ENCODE measurements at regions not wholly inside any gene's neighbourhood (a gene's known extent, or its start where the extent isn't known, plus 50 kb on each side); places are given as distances from the start of the nearest gene placed in this dataset.

DNA sequence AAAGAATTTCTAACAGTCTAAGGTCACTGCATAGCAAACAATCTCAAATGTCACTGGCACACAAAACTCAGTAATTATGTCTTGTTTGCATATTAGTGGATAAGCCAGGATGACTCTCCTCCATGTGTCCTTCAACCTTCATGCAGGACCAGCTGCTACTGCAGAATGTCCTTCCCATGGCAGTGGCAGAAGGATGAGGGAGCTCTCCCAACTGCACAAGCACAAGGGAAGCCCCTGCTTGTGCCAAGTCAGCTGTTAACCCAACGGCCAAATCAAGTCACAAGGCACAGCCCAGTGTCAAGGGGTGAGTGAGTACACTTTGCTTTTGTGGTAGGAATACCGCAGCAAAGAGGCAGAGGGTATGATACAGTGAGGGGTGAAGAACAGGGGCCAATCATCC is 59.3 kb upstream of the VWC2 start:
- Histone ChIP-seq H3K4me1 (no peaks in the 10 kb centered on the region), H3K36me3 (ENCODE audit: insufficient read depth in 1 of 2, low read depth in 1 of 2) (no peaks in the 10 kb centered on the region), H3K9me3 (no peaks in the 10 kb centered on the region), H3K27ac (no peak overlapping the region), H3K4me3 (no peak overlapping the region), H3K27me3 (ENCODE audit: insufficient read depth in 3 of 3, low read length in 2 of 3) (no peaks in the 10 kb centered on the region)
- DNase-seq (no peak), ATAC-seq (no peak)
- TF ChIP-seq, protein P1, sequence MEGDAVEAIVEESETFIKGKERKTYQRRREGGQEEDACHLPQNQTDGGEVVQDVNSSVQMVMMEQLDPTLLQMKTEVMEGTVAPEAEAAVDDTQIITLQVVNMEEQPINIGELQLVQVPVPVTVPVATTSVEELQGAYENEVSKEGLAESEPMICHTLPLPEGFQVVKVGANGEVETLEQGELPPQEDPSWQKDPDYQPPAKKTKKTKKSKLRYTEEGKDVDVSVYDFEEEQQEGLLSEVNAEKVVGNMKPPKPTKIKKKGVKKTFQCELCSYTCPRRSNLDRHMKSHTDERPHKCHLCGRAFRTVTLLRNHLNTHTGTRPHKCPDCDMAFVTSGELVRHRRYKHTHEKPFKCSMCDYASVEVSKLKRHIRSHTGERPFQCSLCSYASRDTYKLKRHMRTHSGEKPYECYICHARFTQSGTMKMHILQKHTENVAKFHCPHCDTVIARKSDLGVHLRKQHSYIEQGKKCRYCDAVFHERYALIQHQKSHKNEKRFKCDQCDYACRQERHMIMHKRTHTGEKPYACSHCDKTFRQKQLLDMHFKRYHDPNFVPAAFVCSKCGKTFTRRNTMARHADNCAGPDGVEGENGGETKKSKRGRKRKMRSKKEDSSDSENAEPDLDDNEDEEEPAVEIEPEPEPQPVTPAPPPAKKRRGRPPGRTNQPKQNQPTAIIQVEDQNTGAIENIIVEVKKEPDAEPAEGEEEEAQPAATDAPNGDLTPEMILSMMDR (IDR thresholded peaks at IDR 0.05), result no peak
- intact Hi-C loops (cut with DNase I), result no loop called here
- WGBS, 3 donors, result 30 to 49% (median 37%) methylated on average over 2 of the region's 2 CpGs

DNA sequence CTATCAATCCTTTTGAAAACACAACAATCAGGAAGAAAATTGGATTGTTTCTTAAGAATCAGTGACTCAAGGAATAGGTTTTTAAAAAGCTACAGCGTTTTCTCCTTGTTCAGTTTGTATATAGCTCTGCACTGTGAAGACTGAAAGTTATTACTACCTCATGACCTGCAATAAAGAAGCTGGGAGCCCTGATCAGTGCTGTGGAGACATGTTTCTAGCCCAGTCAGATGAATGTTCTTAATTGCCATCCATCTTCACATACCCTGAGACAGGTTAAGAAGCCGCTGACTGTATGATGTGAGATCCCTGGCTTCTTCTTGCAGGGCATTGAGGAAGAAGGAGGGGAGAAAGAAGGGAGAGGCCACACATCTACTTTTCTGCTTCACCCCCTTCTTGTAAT is 58.0 kb upstream of the VWC2 start:
- DNase-seq, result no peak
- H3K9me3 ChIP-seq, result no peaks in the 10 kb centered on the region
- no peaks in the 10 kb centered on the region for H3K4me1 ChIP-seq
- TF ChIP-seq, protein P1 (IDR thresholded peaks at IDR 0.05), result no peak
- intact Hi-C loops (cut with DNase I), result no loop called here
- no peak for ATAC-seq
- H3K27me3 ChIP-seq (ENCODE audit: insufficient read depth in 3 of 3, low read length in 2 of 3), result no peaks in the 10 kb centered on the region
- no peak overlapping the region for H3K27ac ChIP-seq
- H3K4me3 ChIP-seq, result no peak overlapping the region
- H3K36me3 ChIP-seq (ENCODE audit: insufficient read depth in 1 of 2, low read depth in 1 of 2), result no peaks in the 10 kb centered on the region
- WGBS, 3 donors, result 73 to 82% (median 82%) methylated on average over 2 of the region's 2 CpGs

DNA sequence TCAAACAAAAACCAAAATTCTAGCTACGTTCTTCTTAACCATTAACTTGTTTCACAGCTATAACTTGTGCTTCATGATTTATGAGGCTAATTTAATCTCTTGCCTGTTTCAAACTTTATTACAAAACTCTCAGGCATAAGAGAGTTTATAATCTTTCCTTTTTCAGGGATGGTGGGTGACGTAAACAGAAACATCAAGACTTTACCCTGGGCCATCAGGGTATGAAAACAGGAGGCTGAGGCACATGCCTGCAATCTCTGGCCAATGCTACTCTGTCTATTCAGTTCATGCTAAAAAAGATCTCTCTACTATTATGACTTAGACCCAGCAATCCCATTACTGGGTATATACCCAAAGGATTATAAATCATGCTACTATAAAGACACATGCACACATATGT is 55.9 kb upstream of the VWC2 start:
- ATAC-seq (no peak), DNase-seq (no peak)
- intact Hi-C loops (cut with DNase I), result no loop called here
- Histone ChIP-seq H3K27ac (no peak overlapping the region), H3K4me1 (no peaks in the 10 kb centered on the region), H3K9me3 (no peaks in the 10 kb centered on the region), H3K27me3 (ENCODE audit: insufficient read depth in 3 of 3, low read length in 2 of 3) (no peaks in the 10 kb centered on the region), H3K4me3 (no peak overlapping the region), H3K36me3 (ENCODE audit: insufficient read depth in 1 of 2, low read depth in 1 of 2) (no peaks in the 10 kb centered on the region)
- 71 to 77% (median 73%) methylated on average over 2 of the region's 2 CpGs for WGBS, 3 donors
- TF ChIP-seq, protein P1 (IDR thresholded peaks at IDR 0.05), result no peak

DNA sequence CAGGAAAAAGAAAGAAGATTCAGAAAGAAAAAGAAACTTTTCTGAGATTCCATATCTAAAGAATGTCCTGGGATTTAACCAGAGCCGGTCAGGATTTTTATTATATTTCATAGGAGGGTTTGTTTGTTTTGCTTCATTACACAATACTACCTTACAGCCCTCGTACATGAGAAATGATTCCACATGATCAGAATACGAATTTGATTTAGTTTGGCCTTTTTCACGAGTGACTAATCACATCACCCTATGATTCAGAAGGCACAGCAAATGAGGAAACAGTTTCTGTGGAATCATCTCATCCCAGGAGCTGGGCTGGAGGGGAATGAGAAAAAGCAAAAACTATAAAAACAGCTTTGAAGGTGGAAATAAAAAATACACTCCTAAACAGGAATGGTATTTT is 54.7 kb upstream of the VWC2 start:
- no peak overlapping the region for H3K27ac ChIP-seq
- no peaks in the 10 kb centered on the region for H3K36me3 ChIP-seq (ENCODE audit: insufficient read depth in 1 of 2, low read depth in 1 of 2)
- TF ChIP-seq, protein P1 (IDR thresholded peaks at IDR 0.05), result no peak
- no peak for DNase-seq
- no peak overlapping the region for H3K4me3 ChIP-seq
- no peak for ATAC-seq
- 57 to 65% (median 62%) methylated on average over 4 of the region's 4 CpGs for WGBS, 3 donors
- H3K27me3 ChIP-seq (ENCODE audit: insufficient read depth in 3 of 3, low read length in 2 of 3), result no peaks in the 10 kb centered on the region
- no peaks in the 10 kb centered on the region for H3K9me3 ChIP-seq
- intact Hi-C loops (cut with DNase I), result no loop called here
- no peaks in the 10 kb centered on the region for H3K4me1 ChIP-seq

DNA sequence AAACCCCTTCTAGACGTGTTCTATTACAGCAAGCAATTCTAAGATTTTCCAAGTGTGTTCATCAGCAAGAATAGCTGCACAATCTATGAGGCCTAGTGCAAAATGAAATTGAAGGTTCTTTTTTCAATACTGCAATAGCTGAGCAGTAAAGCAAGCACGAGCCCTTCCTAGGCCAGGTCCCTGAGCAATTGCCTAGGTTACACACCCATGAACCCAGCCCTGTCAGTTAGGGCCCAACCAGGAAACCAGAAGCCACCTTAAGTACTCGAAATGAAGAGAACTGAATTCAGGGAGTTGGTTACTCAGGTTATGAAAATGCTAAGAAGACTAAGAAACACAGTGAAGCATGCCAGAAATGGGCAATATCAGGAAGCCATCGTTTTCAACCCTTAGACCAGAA is 52.0 kb upstream of the VWC2 start:
- Histone ChIP-seq H3K4me3 (no peak overlapping the region), H3K27ac (no peak overlapping the region), H3K36me3 (ENCODE audit: insufficient read depth in 1 of 2, low read depth in 1 of 2) (no peaks in the 10 kb centered on the region), H3K27me3 (ENCODE audit: insufficient read depth in 3 of 3, low read length in 2 of 3) (no peaks in the 10 kb centered on the region), H3K4me1 (no peaks in the 10 kb centered on the region), H3K9me3 (no peaks in the 10 kb centered on the region)
- intact Hi-C loops (cut with DNase I), result no loop called here
- whole genome bisulfite sequencing, 3 donors, result 62 to 69% (median 63%) methylated on average over 4 of the region's 4 CpGs
- TF ChIP-seq, protein P1 (IDR thresholded peaks at IDR 0.05), result no peak
- DNase-seq (no peak), ATAC-seq (no peak)

Data from psoas muscle (tissue), 7 donors.